22Rv1 (cell line): ENCODE measurements at regions not wholly inside any gene's neighbourhood (a gene's known extent, or its start where the extent isn't known, plus 50 kb on each side); places are given as distances from the start of the nearest gene placed in this dataset.

ENCODE experiments used
- CTCF ChIP-seq: fragments of 450-650 bp; IDR thresholded peaks from 2 replicates; pipeline ENCODE4 v1.5.1; 2017; ENCODE audit warnings: mild to moderate bottlenecking
- ZFX ChIP-seq: fragments of 450-650 bp; IDR thresholded peaks from 2 replicates; pipeline ENCODE4 v1.6.1; 2017; ENCODE audit warnings: antibody characterized with exemption, borderline replicate concordance

GRCh38 chr5:67605730-67606585 lies 409.4 kb upstream of the CD180 start:
- TF ChIP-seq CTCF: no peak
- TF ChIP-seq ZFX: no peak
